ENCODE measurements at regions not wholly inside any gene's neighbourhood (a gene's known extent, or its start where the extent isn't known, plus 50 kb on each side); places are given as distances from the start of the nearest gene placed in this dataset.

DNA sequence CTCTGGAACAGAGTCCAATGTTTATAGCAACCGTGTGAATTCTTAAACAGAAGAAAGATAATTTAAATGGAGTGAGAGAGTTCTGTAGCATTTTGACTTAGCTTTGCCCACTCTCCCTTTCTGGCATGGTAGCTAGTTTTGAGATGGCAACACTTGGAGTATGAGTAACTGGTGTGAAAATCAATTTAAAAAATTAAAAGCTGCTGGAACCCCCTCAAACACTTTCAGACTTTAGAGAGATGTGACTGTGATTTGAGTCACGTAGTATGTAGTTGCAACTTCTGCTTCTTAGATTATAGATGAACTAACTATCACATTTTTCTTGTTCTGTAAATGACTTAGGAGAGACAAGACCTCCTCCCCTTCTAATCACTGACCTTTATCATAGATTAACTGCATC, 2309.5 kb upstream of the C9orf72 start:
- TF ChIP-seq, protein P1, sequence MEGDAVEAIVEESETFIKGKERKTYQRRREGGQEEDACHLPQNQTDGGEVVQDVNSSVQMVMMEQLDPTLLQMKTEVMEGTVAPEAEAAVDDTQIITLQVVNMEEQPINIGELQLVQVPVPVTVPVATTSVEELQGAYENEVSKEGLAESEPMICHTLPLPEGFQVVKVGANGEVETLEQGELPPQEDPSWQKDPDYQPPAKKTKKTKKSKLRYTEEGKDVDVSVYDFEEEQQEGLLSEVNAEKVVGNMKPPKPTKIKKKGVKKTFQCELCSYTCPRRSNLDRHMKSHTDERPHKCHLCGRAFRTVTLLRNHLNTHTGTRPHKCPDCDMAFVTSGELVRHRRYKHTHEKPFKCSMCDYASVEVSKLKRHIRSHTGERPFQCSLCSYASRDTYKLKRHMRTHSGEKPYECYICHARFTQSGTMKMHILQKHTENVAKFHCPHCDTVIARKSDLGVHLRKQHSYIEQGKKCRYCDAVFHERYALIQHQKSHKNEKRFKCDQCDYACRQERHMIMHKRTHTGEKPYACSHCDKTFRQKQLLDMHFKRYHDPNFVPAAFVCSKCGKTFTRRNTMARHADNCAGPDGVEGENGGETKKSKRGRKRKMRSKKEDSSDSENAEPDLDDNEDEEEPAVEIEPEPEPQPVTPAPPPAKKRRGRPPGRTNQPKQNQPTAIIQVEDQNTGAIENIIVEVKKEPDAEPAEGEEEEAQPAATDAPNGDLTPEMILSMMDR (IDR thresholded peaks at IDR 0.05), result no peak
- TF ChIP-seq POLR2AphosphoS5 (IDR thresholded peaks at IDR 0.05; ENCODE audit: low read depth, low read length) (no peak), TCF7L2 (IDR thresholded peaks at IDR 0.05; ENCODE audit: low read depth, low read length) (no peak)
- TF ChIP-seq, protein P2, sequence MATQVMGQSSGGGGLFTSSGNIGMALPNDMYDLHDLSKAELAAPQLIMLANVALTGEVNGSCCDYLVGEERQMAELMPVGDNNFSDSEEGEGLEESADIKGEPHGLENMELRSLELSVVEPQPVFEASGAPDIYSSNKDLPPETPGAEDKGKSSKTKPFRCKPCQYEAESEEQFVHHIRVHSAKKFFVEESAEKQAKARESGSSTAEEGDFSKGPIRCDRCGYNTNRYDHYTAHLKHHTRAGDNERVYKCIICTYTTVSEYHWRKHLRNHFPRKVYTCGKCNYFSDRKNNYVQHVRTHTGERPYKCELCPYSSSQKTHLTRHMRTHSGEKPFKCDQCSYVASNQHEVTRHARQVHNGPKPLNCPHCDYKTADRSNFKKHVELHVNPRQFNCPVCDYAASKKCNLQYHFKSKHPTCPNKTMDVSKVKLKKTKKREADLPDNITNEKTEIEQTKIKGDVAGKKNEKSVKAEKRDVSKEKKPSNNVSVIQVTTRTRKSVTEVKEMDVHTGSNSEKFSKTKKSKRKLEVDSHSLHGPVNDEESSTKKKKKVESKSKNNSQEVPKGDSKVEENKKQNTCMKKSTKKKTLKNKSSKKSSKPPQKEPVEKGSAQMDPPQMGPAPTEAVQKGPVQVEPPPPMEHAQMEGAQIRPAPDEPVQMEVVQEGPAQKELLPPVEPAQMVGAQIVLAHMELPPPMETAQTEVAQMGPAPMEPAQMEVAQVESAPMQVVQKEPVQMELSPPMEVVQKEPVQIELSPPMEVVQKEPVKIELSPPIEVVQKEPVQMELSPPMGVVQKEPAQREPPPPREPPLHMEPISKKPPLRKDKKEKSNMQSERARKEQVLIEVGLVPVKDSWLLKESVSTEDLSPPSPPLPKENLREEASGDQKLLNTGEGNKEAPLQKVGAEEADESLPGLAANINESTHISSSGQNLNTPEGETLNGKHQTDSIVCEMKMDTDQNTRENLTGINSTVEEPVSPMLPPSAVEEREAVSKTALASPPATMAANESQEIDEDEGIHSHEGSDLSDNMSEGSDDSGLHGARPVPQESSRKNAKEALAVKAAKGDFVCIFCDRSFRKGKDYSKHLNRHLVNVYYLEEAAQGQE (IDR thresholded peaks at IDR 0.05; ENCODE audit: insufficient read depth in 1 of 2, low read depth in 2 of 2, low read length in 1 of 2), result no peak
